ENCODE measurements at regions not wholly inside any gene's neighbourhood (a gene's known extent, or its start where the extent isn't known, plus 50 kb on each side); places are given as distances from the start of the nearest gene placed in this dataset.

DNA sequence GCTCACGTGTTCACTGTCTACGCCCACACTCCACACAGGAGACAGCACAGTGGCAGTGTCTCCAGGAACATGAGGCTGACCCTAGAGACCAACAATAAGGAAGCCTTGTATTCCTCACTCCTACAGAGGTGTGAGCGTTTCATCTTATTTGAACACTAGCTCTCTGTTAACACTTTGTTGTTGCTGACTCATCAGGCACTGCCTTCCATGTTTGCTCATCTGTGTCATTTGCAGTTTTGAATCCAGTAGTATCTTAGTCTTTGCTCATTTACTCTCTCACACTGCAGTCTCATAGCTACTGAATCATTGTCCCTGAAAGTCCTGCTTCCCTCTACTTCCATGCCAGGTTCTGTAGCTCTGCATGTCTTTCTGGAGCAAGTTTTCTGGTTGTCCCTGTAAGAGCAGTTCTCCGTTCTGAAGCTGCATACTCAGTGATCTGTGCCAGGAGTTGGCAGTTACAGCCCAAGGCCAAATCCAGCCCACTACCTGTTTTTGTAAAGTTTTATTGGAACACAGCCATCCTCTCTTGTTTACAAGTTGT is 80.3 kb upstream of the DCLK2 start (continued):
- TF ChIP-seq MAFF (IDR thresholded peaks at IDR 0.05; ENCODE audit: low read length) (peak; percentile 56; the same call in 1 of the 2 replicates), SMAD2 (IDR thresholded peaks at IDR 0.05; ENCODE audit: low read depth, low read length) (no peak), SUPT5H (IDR thresholded peaks at IDR 0.05) (no peak), COPS2 (conservative IDR thresholded peaks at IDR 0.05) (no peak), SRSF7 (optimal IDR thresholded peaks at IDR 0.05; ENCODE audit: low read depth, low read length) (no peak), CBX1 (IDR thresholded peaks at IDR 0.05; ENCODE audit: low read depth) (no peak), ZNF3 (CRISPR knock-in tag; IDR thresholded peaks at IDR 0.05) (no peak), NEUROD1 (IDR thresholded peaks at IDR 0.05; ENCODE audit: borderline replicate concordance, low read depth, low read length, partially characterized antibody) (no peak), SRSF9 (IDR thresholded peaks at IDR 0.05; ENCODE audit: borderline replicate concordance, low read depth, low read length) (no peak), JUND (IDR thresholded peaks at IDR 0.05; ENCODE audit: borderline replicate concordance, low read depth, low read length) (peak; percentile 25; the same call in 1 of the 2 replicates), JUND (tag; IDR thresholded peaks at IDR 0.05; ENCODE audit: borderline replicate concordance, low read depth, low read length) (peak; percentile 63; the same call in 1 of the 3 replicates), SETDB1 (IDR thresholded peaks at IDR 0.05; ENCODE audit: low read length) (no peak), IRF2 (CRISPR knock-in tag; IDR thresholded peaks at IDR 0.05) (no peak), TAF15 (IDR thresholded peaks at IDR 0.05; ENCODE audit: low read depth, low read length) (no peak), MAFK (IDR thresholded peaks at IDR 0.05; ENCODE audit: low read length) (peak; percentile 56; the same call in 1 of the 2 replicates), CEBPG (CRISPR knock-in tag; IDR thresholded peaks at IDR 0.05) (no peak), CEBPG (tag; conservative IDR thresholded peaks at IDR 0.05 in 1 of 2, IDR thresholded peaks at IDR 0.05 in 1 of 2) (no peak), NFE2 (IDR thresholded peaks at IDR 0.05; ENCODE audit: low read depth) (peak; percentile 72)
- TF ChIP-seq, protein P1, sequence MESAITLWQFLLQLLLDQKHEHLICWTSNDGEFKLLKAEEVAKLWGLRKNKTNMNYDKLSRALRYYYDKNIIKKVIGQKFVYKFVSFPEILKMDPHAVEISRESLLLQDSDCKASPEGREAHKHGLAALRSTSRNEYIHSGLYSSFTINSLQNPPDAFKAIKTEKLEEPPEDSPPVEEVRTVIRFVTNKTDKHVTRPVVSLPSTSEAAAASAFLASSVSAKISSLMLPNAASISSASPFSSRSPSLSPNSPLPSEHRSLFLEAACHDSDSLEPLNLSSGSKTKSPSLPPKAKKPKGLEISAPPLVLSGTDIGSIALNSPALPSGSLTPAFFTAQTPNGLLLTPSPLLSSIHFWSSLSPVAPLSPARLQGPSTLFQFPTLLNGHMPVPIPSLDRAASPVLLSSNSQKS (CRISPR knock-in tag; IDR thresholded peaks at IDR 0.05) = no peak
- TF ChIP-seq, protein P2, sequence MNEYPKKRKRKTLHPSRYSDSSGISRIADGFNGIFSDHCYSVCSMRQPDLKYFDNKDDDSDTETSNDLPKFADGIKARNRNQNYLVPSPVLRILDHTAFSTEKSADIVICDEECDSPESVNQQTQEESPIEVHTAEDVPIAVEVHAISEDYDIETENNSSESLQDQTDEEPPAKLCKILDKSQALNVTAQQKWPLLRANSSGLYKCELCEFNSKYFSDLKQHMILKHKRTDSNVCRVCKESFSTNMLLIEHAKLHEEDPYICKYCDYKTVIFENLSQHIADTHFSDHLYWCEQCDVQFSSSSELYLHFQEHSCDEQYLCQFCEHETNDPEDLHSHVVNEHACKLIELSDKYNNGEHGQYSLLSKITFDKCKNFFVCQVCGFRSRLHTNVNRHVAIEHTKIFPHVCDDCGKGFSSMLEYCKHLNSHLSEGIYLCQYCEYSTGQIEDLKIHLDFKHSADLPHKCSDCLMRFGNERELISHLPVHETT (CRISPR knock-in tag; conservative IDR thresholded peaks at IDR 0.05 in 1 of 2, IDR thresholded peaks at IDR 0.05 in 1 of 2) = no peak
- TF ChIP-seq, protein P3, sequence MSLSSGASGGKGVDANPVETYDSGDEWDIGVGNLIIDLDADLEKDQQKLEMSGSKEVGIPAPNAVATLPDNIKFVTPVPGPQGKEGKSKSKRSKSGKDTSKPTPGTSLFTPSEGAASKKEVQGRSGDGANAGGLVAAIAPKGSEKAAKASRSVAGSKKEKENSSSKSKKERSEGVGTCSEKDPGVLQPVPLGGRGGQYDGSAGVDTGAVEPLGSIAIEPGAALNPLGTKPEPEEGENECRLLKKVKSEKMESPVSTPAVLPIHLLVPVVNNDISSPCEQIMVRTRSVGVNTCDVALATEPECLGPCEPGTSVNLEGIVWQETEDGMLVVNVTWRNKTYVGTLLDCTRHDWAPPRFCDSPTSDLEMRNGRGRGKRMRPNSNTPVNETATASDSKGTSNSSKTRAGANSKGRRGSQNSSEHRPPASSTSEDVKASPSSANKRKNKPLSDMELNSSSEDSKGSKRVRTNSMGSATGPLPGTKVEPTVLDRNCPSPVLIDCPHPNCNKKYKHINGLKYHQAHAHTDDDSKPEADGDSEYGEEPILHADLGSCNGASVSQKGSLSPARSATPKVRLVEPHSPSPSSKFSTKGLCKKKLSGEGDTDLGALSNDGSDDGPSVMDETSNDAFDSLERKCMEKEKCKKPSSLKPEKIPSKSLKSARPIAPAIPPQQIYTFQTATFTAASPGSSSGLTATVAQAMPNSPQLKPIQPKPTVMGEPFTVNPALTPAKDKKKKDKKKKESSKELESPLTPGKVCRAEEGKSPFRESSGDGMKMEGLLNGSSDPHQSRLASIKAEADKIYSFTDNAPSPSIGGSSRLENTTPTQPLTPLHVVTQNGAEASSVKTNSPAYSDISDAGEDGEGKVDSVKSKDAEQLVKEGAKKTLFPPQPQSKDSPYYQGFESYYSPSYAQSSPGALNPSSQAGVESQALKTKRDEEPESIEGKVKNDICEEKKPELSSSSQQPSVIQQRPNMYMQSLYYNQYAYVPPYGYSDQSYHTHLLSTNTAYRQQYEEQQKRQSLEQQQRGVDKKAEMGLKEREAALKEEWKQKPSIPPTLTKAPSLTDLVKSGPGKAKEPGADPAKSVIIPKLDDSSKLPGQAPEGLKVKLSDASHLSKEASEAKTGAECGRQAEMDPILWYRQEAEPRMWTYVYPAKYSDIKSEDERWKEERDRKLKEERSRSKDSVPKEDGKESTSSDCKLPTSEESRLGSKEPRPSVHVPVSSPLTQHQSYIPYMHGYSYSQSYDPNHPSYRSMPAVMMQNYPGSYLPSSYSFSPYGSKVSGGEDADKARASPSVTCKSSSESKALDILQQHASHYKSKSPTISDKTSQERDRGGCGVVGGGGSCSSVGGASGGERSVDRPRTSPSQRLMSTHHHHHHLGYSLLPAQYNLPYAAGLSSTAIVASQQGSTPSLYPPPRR (CRISPR knock-in tag; IDR thresholded peaks at IDR 0.05; ENCODE audit: borderline replicate concordance) = no peak

All from K562 (cell line).